ENCODE measurements at regions not wholly inside any gene's neighbourhood (a gene's known extent, or its start where the extent isn't known, plus 50 kb on each side); places are given as distances from the start of the nearest gene placed in this dataset.
"Not testable (repeated sequence)": the region's sequence is repeated elsewhere in the genome, so short reads cannot be mapped to it uniquely, and the experiment has no call there.

DNA sequence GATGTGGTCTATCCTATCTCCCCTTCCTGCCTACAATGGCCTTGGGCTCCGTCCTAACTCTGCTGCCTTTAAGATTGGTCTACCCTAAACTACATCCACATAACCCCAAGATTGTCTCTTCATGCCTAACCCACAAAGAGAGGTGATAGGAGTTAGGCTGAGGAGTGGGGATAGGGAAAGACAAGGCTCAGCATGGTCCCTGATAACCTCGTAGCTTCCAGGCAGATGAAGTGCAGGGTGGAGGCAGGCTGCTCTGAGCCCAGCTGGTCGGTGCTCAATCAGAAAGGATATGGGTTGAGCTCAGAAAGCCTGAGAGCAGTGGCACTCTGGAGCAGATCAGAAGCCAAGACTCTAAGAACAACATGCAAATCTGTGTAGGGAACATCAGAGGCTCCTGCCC lies 87.1 kb upstream of the KIF2A start:
- H3K4me3 Mint-ChIP-seq; ATAC-seq (ENCODE audit: low read depth); H3K27ac Mint-ChIP-seq; H3K4me1 Mint-ChIP-seq; DNase-seq; H3K9me3 Mint-ChIP-seq; H3K36me3 Mint-ChIP-seq: not testable (repeated sequence)
- POLR2A ChIA-PET: interaction anchor here (0.6 kb wide), 1 partner anchor 15 kb away, joined by 7 read pairs; no protein-coding TSS in a partner anchor
- peaks cover 19% of the 10 kb centered on the region for H3K27me3 Mint-ChIP-seq

DNA sequence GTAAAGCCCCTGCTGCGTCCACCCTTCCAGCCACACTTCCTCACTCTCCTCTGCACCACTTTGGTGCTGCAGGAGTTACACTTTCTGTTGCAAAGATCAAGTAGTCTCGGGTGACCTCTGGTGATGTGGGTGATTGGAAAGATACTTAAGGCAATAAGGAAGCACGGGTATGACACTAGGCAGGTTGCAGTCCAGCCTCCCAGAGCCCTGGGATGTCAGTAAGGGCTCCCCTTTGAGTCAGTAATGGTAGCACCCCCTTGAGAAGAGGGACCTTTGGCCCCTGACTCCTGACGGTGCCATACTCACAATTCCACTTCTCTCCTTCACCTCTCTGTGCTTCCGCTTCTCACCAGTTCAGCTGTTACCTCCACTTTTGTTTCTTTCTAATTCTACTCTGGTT lies 84.1 kb upstream of the KIF2A start:
- H3K9me3 Mint-ChIP-seq; DNase-seq; ATAC-seq (ENCODE audit: low read depth); H3K27me3 Mint-ChIP-seq; H3K27ac Mint-ChIP-seq; H3K36me3 Mint-ChIP-seq; POLR2A ChIA-PET; H3K4me3 Mint-ChIP-seq: not testable (repeated sequence)
- peaks cover 12% of the 10 kb centered on the region for H3K4me1 Mint-ChIP-seq

DNA sequence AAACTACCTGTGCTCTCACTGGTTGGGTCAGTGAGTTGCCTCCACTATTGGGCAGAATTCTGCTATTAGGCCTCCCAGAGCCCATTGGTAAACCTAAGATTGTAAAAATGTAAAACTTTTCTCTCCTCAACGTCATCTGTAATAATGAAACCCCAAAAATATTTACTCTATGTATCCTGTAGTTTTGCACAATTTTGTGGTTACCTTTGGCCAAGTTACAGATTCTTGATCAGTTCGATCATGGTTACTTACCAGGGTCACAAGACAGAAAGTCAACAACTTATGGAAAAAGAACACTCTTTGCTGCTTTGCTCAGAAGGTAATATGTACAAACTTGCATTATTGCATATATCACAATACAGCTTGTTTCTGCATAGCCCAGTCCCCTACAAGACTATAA lies 83.7 kb upstream of the KIF2A start:
- DNase-seq; ATAC-seq (ENCODE audit: low read depth); H3K9me3 Mint-ChIP-seq: not testable (repeated sequence)

DNA sequence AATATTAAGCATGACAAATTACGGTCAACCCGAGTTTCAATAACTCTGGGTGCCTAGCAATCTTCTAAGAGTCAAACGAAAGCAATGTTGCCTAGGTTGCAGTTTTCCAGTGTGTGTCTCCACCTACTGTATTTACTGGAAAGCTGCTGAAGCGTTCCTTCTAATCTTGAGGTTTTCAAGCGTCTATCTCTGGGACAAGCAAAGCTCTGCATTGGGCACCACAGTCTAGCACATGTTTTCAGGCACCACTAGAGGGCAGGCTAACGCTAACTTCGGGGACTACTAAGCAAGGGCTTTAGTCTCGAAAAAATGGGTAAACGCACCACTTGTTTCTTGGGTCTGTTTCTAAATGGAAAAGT lies 82.7 kb upstream of the KIF2A start:
- H3K36me3 Mint-ChIP-seq, H3K27me3 Mint-ChIP-seq, H3K9me3 Mint-ChIP-seq: not testable (repeated sequence)
- peaks cover 12% of the 10 kb centered on the region for H3K4me1 Mint-ChIP-seq
- peak overlapping the region; percentile 80 for H3K4me3 Mint-ChIP-seq
- DNase-seq (peak; percentile 53), ATAC-seq (ENCODE audit: low read depth) (peak; percentile 95)
- POLR2A ChIA-PET: interaction anchor here (0.6 to 2.6 kb wide), 5 partner anchors 10 to 1065 kb away, joined by 3 to 12 read pairs (median 3); partner anchors contain the start of gene KIF2A
- peak overlapping the region; percentile 85 for H3K27ac Mint-ChIP-seq

More for the DNA sequence above, 83.7 kb upstream of the KIF2A start:
- H3K4me3 Mint-ChIP-seq, H3K27me3 Mint-ChIP-seq, H3K27ac Mint-ChIP-seq, POLR2A ChIA-PET, H3K36me3 Mint-ChIP-seq: not testable (repeated sequence)
- H3K4me1 Mint-ChIP-seq: peaks cover 12% of the 10 kb centered on the region

DNA sequence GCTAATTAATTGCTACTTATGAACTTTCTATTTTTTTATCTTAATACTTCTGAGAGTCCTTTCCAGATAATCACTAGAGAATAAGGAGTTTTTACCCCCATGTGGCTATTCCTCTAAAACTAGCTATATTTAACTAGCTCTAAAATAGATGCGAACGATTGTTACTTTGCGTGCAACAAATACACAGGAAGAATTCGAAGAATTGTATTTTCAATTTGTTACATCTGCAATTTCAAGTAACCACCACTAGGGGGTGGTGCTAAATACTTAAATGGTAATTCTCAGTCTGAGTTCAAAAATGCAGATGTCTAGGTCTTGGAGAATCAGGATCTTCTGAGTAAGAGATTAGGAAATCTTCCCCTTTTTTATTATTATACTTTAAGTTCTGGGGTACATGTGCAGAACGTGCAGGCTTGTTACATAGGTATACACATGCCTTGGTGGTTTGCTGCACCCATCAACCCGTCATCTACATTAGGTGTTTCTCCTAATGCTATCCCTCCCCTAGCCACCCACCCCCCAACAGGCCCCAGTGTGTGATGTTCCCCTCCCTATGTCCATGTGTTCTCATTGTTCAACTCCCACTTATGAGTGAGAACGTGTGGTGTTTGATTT lies 80.9 kb upstream of the KIF2A start:
- not testable (repeated sequence) for H3K27me3 Mint-ChIP-seq; ATAC-seq (ENCODE audit: low read depth); DNase-seq; H3K9me3 Mint-ChIP-seq
- H3K27ac Mint-ChIP-seq: peak overlapping the region; percentile 85
- POLR2A ChIA-PET: interaction anchor here (1.2 to 2.6 kb wide), 3 partner anchors 60 to 178 kb away, joined by 3 to 12 read pairs (median 7); partner anchors contain the start of genes DIMT1 and KIF2A
- H3K4me3 Mint-ChIP-seq: peak overlapping the region; percentile 80
- H3K4me1 Mint-ChIP-seq: peaks cover 12% of the 10 kb centered on the region
- peaks cover 17% of the 10 kb centered on the region for H3K36me3 Mint-ChIP-seq

DNA sequence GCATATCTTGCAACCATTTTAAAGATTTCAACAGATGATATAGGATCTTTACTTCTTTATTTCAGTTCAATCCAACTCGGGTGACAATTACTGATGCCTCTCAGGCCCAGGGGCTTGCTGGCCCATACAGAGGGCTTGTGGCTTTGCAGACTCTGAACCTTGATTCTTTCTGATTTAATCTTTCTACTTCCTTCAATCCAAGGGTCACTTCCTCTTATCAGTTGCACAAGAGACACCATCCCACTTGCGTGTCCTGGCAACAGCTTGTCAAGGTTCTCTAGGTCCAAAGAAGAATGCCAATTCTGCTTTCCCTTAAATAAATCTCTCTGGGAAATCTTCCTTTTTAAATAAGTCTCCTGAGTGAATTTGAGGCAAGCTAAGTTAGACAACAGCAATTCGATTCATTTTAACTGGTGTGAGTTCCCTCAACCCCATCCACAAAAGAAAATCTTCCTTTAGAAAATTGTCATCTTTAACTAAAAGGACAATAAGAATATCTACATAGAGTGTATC lies 75.1 kb upstream of the KIF2A start:
- H3K4me3 Mint-ChIP-seq; DNase-seq; H3K9me3 Mint-ChIP-seq; POLR2A ChIA-PET; H3K27me3 Mint-ChIP-seq; H3K27ac Mint-ChIP-seq; ATAC-seq (ENCODE audit: low read depth): not testable (repeated sequence)
- Mint-ChIP-seq H3K4me1 (peaks cover 11% of the 10 kb centered on the region), H3K36me3 (peaks cover 21% of the 10 kb centered on the region)

DNA sequence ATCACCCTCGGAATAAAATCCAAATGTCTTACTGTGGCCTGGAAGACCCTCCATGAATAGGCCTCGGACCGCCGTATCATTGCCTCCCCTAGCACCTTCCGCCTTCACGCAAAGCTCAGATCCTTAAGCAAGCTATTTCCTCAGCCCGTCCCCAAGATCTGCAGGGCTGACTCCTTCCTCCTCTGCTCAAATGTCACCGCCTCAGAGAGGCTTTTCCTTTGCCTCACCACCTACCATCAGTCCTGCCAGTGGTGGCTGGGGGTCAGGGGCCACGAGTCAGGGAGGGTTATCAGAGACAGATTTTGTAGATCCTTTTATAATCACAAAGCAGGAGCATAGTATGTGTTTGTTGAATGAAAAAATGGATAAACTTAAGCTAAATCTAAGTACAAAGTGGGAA lies 74.4 kb upstream of the KIF2A start:
- peaks cover 11% of the 10 kb centered on the region for H3K4me1 Mint-ChIP-seq
- no peaks in the 10 kb centered on the region for H3K27me3 Mint-ChIP-seq
- peaks cover 21% of the 10 kb centered on the region for H3K36me3 Mint-ChIP-seq
- no peak for DNase-seq
- no peak overlapping the region for H3K4me3 Mint-ChIP-seq
- POLR2A ChIA-PET: no interaction called here
- peaks cover 3% of the 10 kb centered on the region for H3K9me3 Mint-ChIP-seq
- ATAC-seq (ENCODE audit: low read depth): no peak
- no peak overlapping the region for H3K27ac Mint-ChIP-seq

DNA sequence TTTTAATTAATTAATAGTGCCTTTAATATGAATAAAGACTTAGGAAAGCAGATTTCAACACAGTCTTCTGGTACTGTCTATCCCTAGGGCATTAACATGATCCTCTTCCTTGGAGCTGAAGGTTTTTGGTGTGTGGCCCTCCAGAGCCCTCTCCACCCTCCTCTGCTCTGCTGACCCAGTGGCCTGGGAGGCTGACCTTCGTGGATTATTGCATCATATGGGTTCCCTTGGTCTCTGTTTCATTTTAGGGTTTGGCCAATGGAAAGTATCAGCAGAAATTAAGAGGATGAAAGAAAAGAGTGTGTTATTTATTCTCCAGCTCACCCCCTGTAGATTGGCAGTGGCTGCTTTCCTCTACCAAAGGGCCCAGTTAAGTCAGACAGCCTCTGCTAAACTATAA lies 73.8 kb upstream of the KIF2A start:
- DNase-seq; H3K4me3 Mint-ChIP-seq; POLR2A ChIA-PET; H3K27me3 Mint-ChIP-seq; ATAC-seq (ENCODE audit: low read depth); H3K27ac Mint-ChIP-seq; H3K9me3 Mint-ChIP-seq: not testable (repeated sequence)
- Mint-ChIP-seq H3K36me3 (peaks cover 17% of the 10 kb centered on the region), H3K4me1 (peaks cover 15% of the 10 kb centered on the region)

DNA sequence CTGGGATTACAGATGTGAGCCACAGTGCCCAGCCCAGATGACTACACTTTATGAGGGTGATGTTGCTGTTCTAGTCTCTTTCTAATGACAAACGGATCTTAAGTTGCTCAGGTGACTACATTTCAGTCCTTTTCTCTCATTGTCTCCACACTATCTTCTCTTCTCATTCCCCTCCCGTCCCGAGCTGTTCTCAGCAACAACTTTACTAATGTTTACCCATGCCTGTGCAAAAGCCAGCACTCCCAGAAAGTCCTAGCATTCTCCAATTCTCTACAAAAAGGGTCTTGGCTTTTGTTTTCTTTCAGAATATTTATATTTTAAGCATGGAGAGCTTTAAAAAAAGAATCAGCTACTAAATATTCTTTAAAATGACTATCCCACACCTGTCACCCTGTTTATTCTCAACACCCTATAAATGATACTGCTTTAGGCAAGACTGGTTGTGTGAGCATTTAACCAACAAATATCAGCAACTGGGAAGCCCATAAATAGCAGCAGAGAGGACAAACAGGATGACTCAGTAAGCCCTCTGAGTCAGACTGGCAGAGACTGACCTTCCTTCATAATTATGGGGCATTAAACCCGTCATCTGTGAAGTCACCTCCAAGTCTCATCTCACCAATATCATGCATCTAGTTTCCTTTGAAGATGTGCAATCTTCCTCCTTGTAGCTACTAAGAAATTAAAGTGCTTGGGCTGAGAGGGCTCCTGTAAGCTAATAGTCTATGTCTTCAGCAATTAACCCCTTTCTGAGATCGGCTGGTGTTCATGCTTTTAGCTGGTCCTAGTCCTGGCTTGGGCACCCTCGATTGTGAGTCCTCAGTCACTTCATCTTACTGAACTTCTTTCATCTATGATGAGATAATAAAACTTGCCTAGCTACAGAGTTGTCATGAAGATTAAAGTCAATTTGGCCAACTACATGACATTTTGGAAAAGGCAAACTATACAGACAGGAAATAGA lies 72.6 kb upstream of the KIF2A start:
- POLR2A ChIA-PET: interaction anchor here (0.6 kb wide), 1 partner anchor 10 kb away, joined by 3 read pairs; no protein-coding TSS in a partner anchor
- H3K4me3 Mint-ChIP-seq; ATAC-seq (ENCODE audit: low read depth); H3K9me3 Mint-ChIP-seq; H3K27me3 Mint-ChIP-seq; DNase-seq: not testable (repeated sequence)
- H3K4me1 Mint-ChIP-seq: peaks cover 19% of the 10 kb centered on the region
- peak overlapping the region; percentile 37 for H3K27ac Mint-ChIP-seq
- H3K36me3 Mint-ChIP-seq: peaks cover 16% of the 10 kb centered on the region

DNA sequence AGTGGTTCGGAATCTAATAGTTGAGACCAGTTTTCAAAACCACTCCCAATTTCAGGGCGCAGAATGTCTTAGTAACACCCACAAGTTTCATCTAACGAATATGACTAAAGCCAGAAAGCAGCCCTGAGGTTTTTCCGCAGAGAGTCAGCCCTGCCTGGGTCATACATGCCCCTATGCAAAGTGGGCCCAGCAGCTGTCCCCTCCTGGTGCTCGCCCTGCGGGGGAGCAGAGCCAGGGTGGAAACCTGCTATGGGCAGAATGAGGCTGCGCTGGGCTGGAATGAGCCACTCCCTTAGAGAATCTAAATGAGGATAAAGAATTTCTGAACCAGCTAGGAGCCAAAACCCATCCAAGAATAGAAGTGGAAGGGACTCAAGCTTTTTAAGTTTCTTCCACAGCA lies 69.4 kb upstream of the KIF2A start:
- H3K36me3 Mint-ChIP-seq; H3K27ac Mint-ChIP-seq; H3K9me3 Mint-ChIP-seq; ATAC-seq (ENCODE audit: low read depth); H3K27me3 Mint-ChIP-seq; H3K4me3 Mint-ChIP-seq; DNase-seq: not testable (repeated sequence)
- peaks cover 20% of the 10 kb centered on the region for H3K4me1 Mint-ChIP-seq
- POLR2A ChIA-PET: interaction anchor here (0.6 kb wide), 1 partner anchor 159 kb away, joined by 6 read pairs; no protein-coding TSS in a partner anchor

DNA sequence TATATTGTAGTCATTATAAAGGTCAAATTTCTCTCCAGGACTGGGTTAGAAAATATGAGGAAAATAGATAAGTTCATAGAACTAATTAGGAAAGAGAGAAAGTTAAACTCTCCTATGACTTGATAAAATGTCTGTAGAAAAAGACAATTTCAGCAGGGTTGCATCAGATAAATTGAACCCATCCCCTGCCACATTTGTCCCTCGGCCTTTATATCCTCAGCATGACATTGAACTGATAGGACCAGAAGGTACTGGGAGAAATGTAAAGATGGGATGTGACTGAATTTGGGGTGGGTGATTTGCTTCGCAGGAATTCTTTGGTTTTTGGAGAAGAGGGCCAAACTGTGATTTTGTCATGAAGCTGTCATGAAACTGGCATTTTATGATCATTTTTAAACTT lies 68.1 kb upstream of the KIF2A start:
- DNase-seq: not testable (repeated sequence)

DNA sequence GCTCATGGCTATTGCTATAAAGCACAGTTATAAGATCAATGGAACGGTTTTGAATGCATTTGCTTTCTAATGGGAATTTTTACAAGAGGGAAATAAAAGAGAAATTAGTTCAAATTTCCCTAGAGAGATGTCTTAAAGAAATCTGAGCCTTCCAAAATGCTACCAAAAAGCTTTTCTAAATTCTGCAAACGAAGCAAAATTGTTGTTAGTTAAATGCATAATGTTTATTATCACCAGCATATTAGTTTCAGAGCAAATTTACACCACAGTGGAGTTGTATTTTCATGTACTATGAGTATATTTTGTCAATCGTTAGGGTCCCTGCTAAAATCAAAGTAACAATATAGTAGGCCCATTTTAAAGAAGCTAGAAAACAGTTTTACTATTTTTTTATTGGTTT lies 67.4 kb upstream of the KIF2A start:
- H3K27me3 Mint-ChIP-seq; ATAC-seq (ENCODE audit: low read depth); H3K4me3 Mint-ChIP-seq; H3K27ac Mint-ChIP-seq; H3K9me3 Mint-ChIP-seq; H3K36me3 Mint-ChIP-seq; DNase-seq: not testable (repeated sequence)
- POLR2A ChIA-PET: interaction anchor here (1.4 kb wide), 1 partner anchor 47 kb away, joined by 5 read pairs; no protein-coding TSS in a partner anchor
- peaks cover 16% of the 10 kb centered on the region for H3K4me1 Mint-ChIP-seq

More for the DNA sequence above, 68.1 kb upstream of the KIF2A start:
- H3K4me1 Mint-ChIP-seq: peaks cover 18% of the 10 kb centered on the region
- POLR2A ChIA-PET: interaction anchor here (1.4 kb wide), 1 partner anchor 48 kb away, joined by 5 read pairs; no protein-coding TSS in a partner anchor
- not testable (repeated sequence) for H3K27ac Mint-ChIP-seq; H3K36me3 Mint-ChIP-seq; H3K4me3 Mint-ChIP-seq; H3K9me3 Mint-ChIP-seq; ATAC-seq (ENCODE audit: low read depth); H3K27me3 Mint-ChIP-seq

DNA sequence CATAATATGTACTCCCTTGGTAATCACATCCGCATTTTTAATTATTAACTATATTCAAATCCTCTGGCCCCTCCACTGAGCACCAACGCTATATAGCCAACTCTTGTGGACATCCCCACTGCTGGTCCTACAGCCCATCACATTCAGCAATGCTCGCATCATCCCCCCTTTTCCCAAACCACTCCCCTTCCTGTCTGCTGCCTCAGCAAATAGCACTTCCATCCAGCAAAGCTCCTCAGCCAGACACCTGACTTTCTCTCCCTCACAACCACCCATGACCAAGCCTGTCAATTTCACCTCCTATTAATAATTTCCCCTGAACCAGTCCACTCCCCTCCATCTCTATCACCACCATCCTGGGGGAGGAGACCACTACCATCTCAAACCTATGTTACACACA lies 65.5 kb upstream of the KIF2A start:
- H3K4me3 Mint-ChIP-seq; ATAC-seq (ENCODE audit: low read depth); H3K36me3 Mint-ChIP-seq; H3K27me3 Mint-ChIP-seq; H3K27ac Mint-ChIP-seq; H3K9me3 Mint-ChIP-seq; DNase-seq; POLR2A ChIA-PET: not testable (repeated sequence)
- peaks cover 20% of the 10 kb centered on the region for H3K4me1 Mint-ChIP-seq
